GM13976 (cell line): ENCODE measurements at regions not wholly inside any gene's neighbourhood (a gene's known extent, or its start where the extent isn't known, plus 50 kb on each side); places are given as distances from the start of the nearest gene placed in this dataset.

Experiments
- DNase-seq: peaks from one replicate; pipeline ENCODE4 v3.0.0; 2012; ENCODE audit warnings: low spot score
- CTCF ChIP-seq: IDR thresholded peaks from 2 replicates; pipeline ENCODE4 v1.5.1; 2012; ENCODE audit warnings: borderline replicate concordance, mild to moderate bottlenecking; ENCODE audit not compliant: insufficient read depth; ENCODE audit errors: extremely low read depth, missing control alignments, control extremely low read depth
- in situ Hi-C: fragments of 300-500 bp; cut with MboI; formaldehyde crosslinking; loops from one replicate; pipeline ENCODE4 v1.12.0; 2022; ENCODE audit warnings: low sequenced_read_pairs, mixed read lengths, inconsistent platforms; ENCODE audit not compliant: unreplicated experiment

DNA sequence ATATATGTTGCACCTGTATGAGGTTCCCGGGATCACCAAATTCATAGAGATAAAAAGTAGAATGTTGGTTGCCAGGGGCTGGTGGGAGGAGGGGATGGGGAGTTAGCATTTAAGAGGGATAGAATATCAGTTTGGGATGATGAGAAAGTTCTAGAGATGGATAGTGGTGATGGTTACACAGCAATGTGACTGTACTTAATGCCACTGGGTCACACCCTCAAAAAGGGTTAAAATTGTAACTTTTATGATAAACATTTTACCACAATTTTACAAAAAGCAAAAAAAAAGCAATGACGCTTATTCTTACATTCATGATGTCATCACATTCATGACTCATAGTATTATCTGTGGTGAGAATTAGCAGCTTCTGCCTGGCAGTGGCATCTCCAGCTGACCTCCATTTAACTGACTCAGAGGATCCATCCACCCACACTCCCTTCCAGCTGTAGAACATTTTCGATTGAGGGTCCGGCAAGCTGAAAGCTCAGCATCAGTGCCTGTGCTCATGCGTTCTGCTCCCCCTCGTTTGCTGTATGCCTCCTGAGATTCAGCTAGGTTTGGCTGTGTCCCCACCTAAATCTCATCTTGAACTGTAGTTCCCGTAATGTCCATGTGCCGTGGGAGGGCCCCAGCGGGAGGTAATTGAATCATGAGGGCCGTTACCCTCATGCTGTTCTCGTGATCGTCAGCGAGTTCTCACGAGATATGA lies 64.8 kb upstream of the TMEM260 start:
- no peak for TF ChIP-seq CTCF
- in situ Hi-C loops = no loop called here
- no peak for DNase-seq

DNA sequence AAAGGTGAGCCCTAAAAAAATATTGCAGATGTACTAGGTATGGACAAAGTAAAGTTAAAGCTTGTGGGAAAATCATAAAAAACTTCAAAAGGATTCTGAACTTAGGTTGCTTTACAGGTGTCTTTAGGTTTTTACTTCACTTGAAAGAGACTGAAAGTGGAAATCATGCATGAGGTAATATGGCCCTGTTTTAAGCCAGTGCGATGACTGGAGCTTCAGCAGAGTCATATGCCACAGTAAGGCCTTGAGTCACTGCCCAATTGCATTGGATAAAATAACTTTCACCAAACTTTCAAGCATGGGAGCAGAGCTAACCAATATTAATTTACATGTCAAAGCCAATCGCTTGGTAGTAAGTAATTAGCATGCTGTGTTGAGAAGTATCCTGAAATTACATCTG lies 63.9 kb upstream of the TMEM260 start:
- no peak for TF ChIP-seq CTCF
- in situ Hi-C loops = no loop called here
- DNase-seq = no peak

GRCh38 chr14:56522403-56522802 lies 57.2 kb upstream of the TMEM260 start:
- no peak for DNase-seq
- in situ Hi-C loops = no loop called here
- TF ChIP-seq CTCF = no peak

- TF ChIP-seq CTCF = no peak
- in situ Hi-C loops = no loop called here
- DNase-seq = no peak
Observed at GRCh38 chr14:56524971-56525677, 54.5 kb upstream of the TMEM260 start.

DNA sequence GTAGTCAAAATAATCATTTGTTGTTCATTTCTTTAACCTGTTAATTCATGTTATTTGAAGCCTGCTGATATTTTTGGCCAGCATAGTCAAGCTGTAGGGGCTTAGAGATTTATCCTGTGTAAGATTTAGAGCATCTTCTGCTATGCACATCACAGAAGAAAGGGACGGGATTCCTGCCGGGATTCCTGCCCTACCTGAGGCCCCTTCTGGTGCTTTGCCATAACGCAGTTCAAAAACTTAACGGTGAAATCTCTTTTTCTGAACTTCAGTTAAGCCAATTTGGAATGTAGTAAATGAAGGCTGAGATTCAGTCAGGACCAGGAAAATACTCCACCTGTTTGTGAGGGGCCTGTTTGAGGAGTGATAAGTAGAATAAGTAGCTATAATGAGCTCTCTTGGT lies 50.7 kb upstream of the TMEM260 start:
- no peak for DNase-seq
- in situ Hi-C loops = no loop called here
- TF ChIP-seq CTCF = no peak
